Calu3 (cell line): ENCODE measurements at regions not wholly inside any gene's neighbourhood (a gene's known extent, or its start where the extent isn't known, plus 50 kb on each side); places are given as distances from the start of the nearest gene placed in this dataset.

Experiments
- BruUV-seq: library from RNA; stranded (reverse); fragments of 400-500 nt; replicated peaks from 2 replicates; lab custom pipeline; 2021; lab: Mats Ljungman, UMichigan
- CTCF ChIA-PET: fragments of 300-600 bp; sonication (Branson Sonifier 250); formaldehyde crosslinking; loops from one replicate; lab custom pipeline; 2022; ENCODE audit warnings: antibody characterized with exemption; lab: Charles Lee
- DNase-seq: peaks from one replicate; pipeline ENCODE4 v3.0.0; 2022
- H3K27ac Mint-ChIP-seq: one replicate; pipeline ENCODE4 v1.8.0; 2022; ENCODE audit warnings: mixed read lengths; ENCODE audit not compliant: unreplicated experiment
- H3K27me3 Mint-ChIP-seq: one replicate; pipeline ENCODE4 v1.8.0; 2022; ENCODE audit warnings: mixed read lengths; ENCODE audit not compliant: unreplicated experiment
- H3K36me3 Mint-ChIP-seq: one replicate; pipeline ENCODE4 v1.8.0; 2022; ENCODE audit warnings: mild to moderate bottlenecking, moderate library complexity, mixed read lengths; ENCODE audit not compliant: insufficient read depth, unreplicated experiment
- H3K4me1 Mint-ChIP-seq: one replicate; pipeline ENCODE4 v1.8.0; 2022; ENCODE audit warnings: mild to moderate bottlenecking, low read depth, mixed read lengths; ENCODE audit not compliant: unreplicated experiment
- H3K4me3 Mint-ChIP-seq: one replicate; pipeline ENCODE4 v1.8.0; 2022; ENCODE audit warnings: mild to moderate bottlenecking, low read depth, moderate library complexity, mixed read lengths; ENCODE audit not compliant: unreplicated experiment
- H3K9me3 Mint-ChIP-seq: one replicate; pipeline ENCODE4 v1.8.0; 2022; ENCODE audit warnings: low read depth, mixed read lengths; ENCODE audit not compliant: unreplicated experiment
- CTCF ChIP-seq: fragments of 200-600 bp; IDR thresholded peaks from one replicate; pipeline ENCODE4 v1.8.0; 2022; ENCODE audit warnings: antibody characterized with exemption; ENCODE audit not compliant: unreplicated experiment
- intact Hi-C: fragments of 100-400 bp; cut with micrococcal nuclease; formaldehyde crosslinking; loops from one replicate; pipeline ENCODE4 v1.10.0; 2022; ENCODE audit not compliant: unreplicated experiment

- DNase-seq = no peak
- Mint-ChIP-seq H3K9me3 (no peaks in the 10 kb centered on the region), H3K4me3 (no peak overlapping the region), H3K4me1 (no peaks in the 10 kb centered on the region), H3K36me3 (no peaks in the 10 kb centered on the region), H3K27me3 (no peaks in the 10 kb centered on the region), H3K27ac (no peak overlapping the region)
- no TSS peak for BruUV-seq
- intact Hi-C loops = no loop called here
- CTCF ChIA-PET = no interaction called here
- no peak for TF ChIP-seq CTCF
Observed at GRCh38 chr6:101236709-101237108, 156.8 kb upstream of the GRIK2 start.

- no peaks in the 10 kb centered on the region for H3K27me3 Mint-ChIP-seq
- no peaks in the 10 kb centered on the region for H3K9me3 Mint-ChIP-seq
- intact Hi-C loops = no loop called here
- no peak overlapping the region for H3K4me3 Mint-ChIP-seq
- CTCF ChIA-PET = no interaction called here
- no peaks in the 10 kb centered on the region for H3K4me1 Mint-ChIP-seq
- TF ChIP-seq CTCF = no peak
- H3K36me3 Mint-ChIP-seq = no peaks in the 10 kb centered on the region
- no TSS peak for BruUV-seq
- H3K27ac Mint-ChIP-seq = no peak overlapping the region
- DNase-seq = no peak
Observed at GRCh38 chr6:101241442-101241841, 152.1 kb upstream of the GRIK2 start.

GRCh38 chr6:101249470-101249869 is 144.0 kb upstream of the GRIK2 start:
- Mint-ChIP-seq H3K27ac (no peak overlapping the region), H3K9me3 (peaks cover 5% of the 10 kb centered on the region), H3K4me3 (no peak overlapping the region), H3K4me1 (no peaks in the 10 kb centered on the region), H3K36me3 (no peaks in the 10 kb centered on the region), H3K27me3 (no peaks in the 10 kb centered on the region)
- TF ChIP-seq CTCF = no peak
- BruUV-seq = no TSS peak
- no peak for DNase-seq
- CTCF ChIA-PET = no interaction called here
- intact Hi-C loops = no loop called here

GRCh38 chr6:101257163-101257562 is 136.3 kb upstream of the GRIK2 start:
- intact Hi-C loops = no loop called here
- no TSS peak for BruUV-seq
- no peak for TF ChIP-seq CTCF
- no peaks in the 10 kb centered on the region for H3K36me3 Mint-ChIP-seq
- no peaks in the 10 kb centered on the region for H3K27me3 Mint-ChIP-seq
- no peaks in the 10 kb centered on the region for H3K4me1 Mint-ChIP-seq
- no peak for DNase-seq
- no peak overlapping the region for H3K4me3 Mint-ChIP-seq
- peaks cover 4% of the 10 kb centered on the region for H3K9me3 Mint-ChIP-seq
- H3K27ac Mint-ChIP-seq = no peak overlapping the region
- CTCF ChIA-PET = no interaction called here
